GM12865 (cell line): ENCODE measurements at regions not wholly inside any gene's neighbourhood (a gene's known extent, or its start where the extent isn't known, plus 50 kb on each side); places are given as distances from the start of the nearest gene placed in this dataset.
A peak's percentile ranks its signal among the peaks of the same experiment; 100 is the strongest.
"Not testable (repeated sequence)": the region's sequence is repeated elsewhere in the genome, so short reads cannot be mapped to it uniquely, and the experiment has no call there.

Experiments used
- DNase-seq: peaks from one replicate; pipeline ENCODE4 v3.0.0; 2010; ENCODE audit warnings: low read depth
- H3K4me3 ChIP-seq: 2 replicates; pipeline ENCODE4 v1.5.1; 2011; ENCODE audit warnings: mild to moderate bottlenecking, low read depth, low read length, control low read depth
- CTCF ChIP-seq: IDR thresholded peaks from 2 replicates; pipeline ENCODE4 v1.5.1; 2011; ENCODE audit warnings: low read length, control low read depth, low read depth, inconsistent platforms; ENCODE audit not compliant: insufficient read depth; ENCODE audit errors: missing control alignments

GRCh38 chr11:97069160-97069559 lies 679.3 kb downstream of the JRKL start:
- no peak for DNase-seq
- TF ChIP-seq CTCF, result no peak
- no peak overlapping the region for H3K4me3 ChIP-seq

- TF ChIP-seq CTCF, result no peak
- DNase-seq, result no peak
- no peak overlapping the region for H3K4me3 ChIP-seq
These were observed 682.6 kb downstream of the JRKL start for GRCh38 chr11:97072420-97072819.

- not testable (repeated sequence) for DNase-seq, H3K4me3 ChIP-seq
These were observed 686.9 kb downstream of the JRKL start for GRCh38 chr11:97076666-97077065.

GRCh38 chr11:97078443-97078842 lies 688.6 kb downstream of the JRKL start:
- no peak for TF ChIP-seq CTCF
- no peak overlapping the region for H3K4me3 ChIP-seq
- DNase-seq, result no peak

GRCh38 chr11:97079244-97079643 lies 689.4 kb downstream of the JRKL start:
- no peak for DNase-seq
- no peak overlapping the region for H3K4me3 ChIP-seq
- TF ChIP-seq CTCF, result no peak

GRCh38 chr11:97087419-97087818 lies 697.6 kb downstream of the JRKL start:
- H3K4me3 ChIP-seq, result no peak overlapping the region
- TF ChIP-seq CTCF, result no peak
- DNase-seq, result peak; percentile 2

- no peak for DNase-seq
- no peak for TF ChIP-seq CTCF
- H3K4me3 ChIP-seq, result no peak overlapping the region
These were observed 703.0 kb downstream of the JRKL start for GRCh38 chr11:97092823-97093222.

GRCh38 chr11:97102180-97102579 lies 712.4 kb downstream of the JRKL start:
- not testable (repeated sequence) for DNase-seq, H3K4me3 ChIP-seq
